Inflammatory macrophage treated with lipopolysaccharide for 4 hours (primary cell): ENCODE measurements at regions not wholly inside any gene's neighbourhood (a gene's known extent, or its start where the extent isn't known, plus 50 kb on each side); places are given as distances from the start of the nearest gene placed in this dataset.
A peak's percentile ranks its signal among the peaks of the same experiment; 100 is the strongest.

Experiments used
- DNase-seq: peaks from one replicate; pipeline ENCODE4 v3.0.0-alpha.2; 2020

DNA sequence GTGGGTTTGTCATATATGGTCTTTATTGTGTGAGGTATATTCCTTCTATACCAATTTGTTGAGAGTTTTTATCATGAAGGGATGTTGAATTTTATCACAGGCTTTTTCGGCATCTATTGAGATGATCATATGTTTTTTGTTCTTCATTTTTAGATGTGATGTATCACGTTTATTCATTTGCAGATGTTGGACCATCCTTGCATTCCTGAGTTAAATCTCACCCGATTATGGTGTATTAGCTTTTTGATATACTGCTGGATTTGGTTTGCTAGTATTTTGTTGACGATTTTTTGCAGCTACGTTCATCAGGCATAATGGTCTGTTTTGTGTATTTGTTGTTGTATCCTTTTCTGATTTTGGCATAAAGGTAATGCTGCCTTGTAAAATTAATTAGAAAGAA, 311.0 kb downstream of the PTEN start:
- no peak for DNase-seq

- no peak for DNase-seq
Observed at GRCh38 chr10:88178758-88179157, 315.3 kb downstream of the PTEN start.

GRCh38 chr10:88179831-88180230, 316.4 kb downstream of the PTEN start:
- DNase-seq, result no peak

GRCh38 chr10:88181902-88182600, 318.6 kb downstream of the PTEN start:
- no peak for DNase-seq

GRCh38 chr10:88182601-88182930, 319.1 kb downstream of the PTEN start:
- no peak for DNase-seq

GRCh38 chr10:88184543-88185297, 321.3 kb downstream of the PTEN start:
- no peak for DNase-seq

- DNase-seq, result no peak
Observed at GRCh38 chr10:88185830-88186229, 322.4 kb downstream of the PTEN start.

DNA sequence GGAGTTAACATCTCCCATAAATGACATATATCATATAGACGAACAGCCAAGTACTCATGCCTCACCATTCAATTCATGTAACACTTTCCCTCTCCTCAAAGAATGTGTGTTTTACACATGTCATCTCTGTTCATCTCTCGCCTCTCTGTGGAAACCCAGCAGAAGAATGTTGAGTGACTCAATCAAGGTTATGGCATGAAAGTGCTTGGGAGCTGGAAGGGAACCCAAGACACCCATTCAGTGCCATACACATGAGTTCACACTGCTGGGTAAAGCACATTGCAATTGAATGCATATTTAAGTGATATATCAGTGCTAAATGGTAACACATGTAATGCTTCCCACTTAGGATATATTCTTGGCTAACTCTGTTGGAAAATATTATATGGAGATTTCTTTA, 322.9 kb downstream of the PTEN start:
- DNase-seq, result no peak

GRCh38 chr10:88187472-88187871, 324.0 kb downstream of the PTEN start:
- DNase-seq, result peak; percentile 50

- no peak for DNase-seq
Observed at GRCh38 chr10:88190123-88190522, 326.7 kb downstream of the PTEN start.

DNA sequence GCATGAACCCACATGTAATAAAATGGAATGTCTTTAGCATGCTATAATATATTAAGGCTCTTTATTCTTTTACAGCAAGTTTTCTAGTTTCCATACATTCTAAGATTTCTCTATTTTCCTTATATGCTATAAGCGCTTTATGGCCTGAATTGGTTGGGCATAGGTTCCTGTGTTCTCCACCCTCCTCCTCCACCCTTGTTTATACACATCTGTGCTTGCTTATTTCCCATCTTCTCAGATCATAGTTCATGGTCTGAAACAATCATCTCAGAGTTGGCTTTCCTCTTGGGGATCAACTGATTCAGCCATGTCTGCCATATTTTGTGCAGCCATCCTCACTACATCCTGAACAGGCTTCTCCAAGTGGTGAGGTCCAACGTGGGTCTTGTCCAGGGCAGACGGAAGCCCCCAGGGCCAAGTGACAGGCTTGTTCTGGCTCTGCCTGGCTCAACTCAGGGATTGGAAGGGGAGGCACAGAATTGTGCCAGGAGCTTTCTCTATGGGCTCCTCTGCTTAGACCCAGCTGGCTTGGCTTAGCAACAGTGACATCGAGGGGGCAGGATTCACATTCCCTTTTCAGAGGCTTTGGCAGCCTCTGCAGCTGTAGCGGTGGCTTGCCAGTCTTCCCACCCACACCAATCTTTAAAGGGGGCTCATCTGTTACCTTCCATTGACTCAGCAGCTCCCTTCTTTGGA, 327.3 kb downstream of the PTEN start:
- no peak for DNase-seq

- DNase-seq, result no peak
Observed at GRCh38 chr10:88193018-88193417, 329.6 kb downstream of the PTEN start.

DNA sequence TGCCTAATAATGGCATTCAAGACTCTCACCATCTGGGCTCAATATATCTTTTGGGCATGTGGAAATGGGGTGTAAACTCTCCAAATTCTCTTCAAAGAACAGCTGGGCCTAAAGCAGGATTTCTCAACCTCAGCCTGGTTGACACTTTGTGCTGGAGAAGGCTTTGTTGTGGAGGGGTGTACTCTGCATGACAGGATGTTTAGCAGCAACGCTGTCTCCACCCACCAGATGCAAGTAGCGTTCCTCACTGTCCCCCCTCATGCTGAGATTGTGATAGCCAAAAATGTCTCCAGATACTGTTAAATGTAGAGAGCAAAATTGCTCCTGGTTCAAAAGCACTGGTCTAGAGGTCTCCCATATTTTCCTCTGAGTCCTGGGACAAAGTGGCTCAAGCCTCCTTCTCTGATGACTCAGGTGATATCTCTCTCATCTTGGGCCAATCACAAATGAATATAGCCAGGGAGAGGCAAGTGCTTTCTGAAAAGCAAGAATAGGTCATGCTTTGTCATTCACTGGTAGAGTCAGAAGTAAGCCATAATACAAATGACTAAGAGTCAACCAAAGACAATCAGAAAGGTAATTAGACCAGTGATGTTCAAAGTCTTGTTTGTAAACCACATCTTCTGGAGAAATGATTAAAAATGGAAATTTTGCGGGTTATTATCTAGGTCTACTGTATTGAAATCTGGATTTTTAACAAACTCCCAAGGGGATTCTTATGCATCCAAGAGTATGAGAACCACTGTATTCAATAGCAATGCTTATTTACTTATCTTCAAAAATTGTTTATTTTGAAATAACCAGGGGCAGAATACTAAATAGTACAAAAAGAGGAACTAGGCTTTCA, 330.8 kb downstream of the PTEN start:
- DNase-seq, result no peak

GRCh38 chr10:88194961-88195367, 331.5 kb downstream of the PTEN start:
- DNase-seq, result no peak

GRCh38 chr10:88195841-88196240, 332.4 kb downstream of the PTEN start:
- no peak for DNase-seq

- no peak for DNase-seq
Observed at GRCh38 chr10:88196291-88196690, 332.9 kb downstream of the PTEN start.

GRCh38 chr10:88198023-88198422, 334.6 kb downstream of the PTEN start:
- DNase-seq, result no peak

GRCh38 chr10:88200312-88201032, 337.0 kb downstream of the PTEN start:
- no peak for DNase-seq

- DNase-seq, result no peak
Observed at GRCh38 chr10:88205842-88206446, 342.5 kb downstream of the PTEN start.

- no peak for DNase-seq
Observed at GRCh38 chr10:88207121-88207546, 343.7 kb downstream of the PTEN start.

- DNase-seq, result no peak
Observed at GRCh38 chr10:88209231-88209630, 345.8 kb downstream of the PTEN start.
